Progenitor cell of endocrine pancreas (in vitro differentiated cells): ENCODE measurements at regions not wholly inside any gene's neighbourhood (a gene's known extent, or its start where the extent isn't known, plus 50 kb on each side); places are given as distances from the start of the nearest gene placed in this dataset.

Source experiments
- DNase-seq: peaks from one replicate; pipeline ENCODE4 v3.0.0; 2021; ENCODE audit warnings: low spot score; ENCODE audit not compliant: unreplicated experiment
- H3K27ac Mint-ChIP-seq: 2 replicates; pipeline ENCODE4 v1.8.0; 2021; ENCODE audit warnings: mild to moderate bottlenecking, moderate library complexity, mixed read lengths
- H3K27me3 Mint-ChIP-seq: 2 replicates; pipeline ENCODE4 v1.8.0; 2021; ENCODE audit warnings: mixed read lengths
- H3K36me3 Mint-ChIP-seq: 2 replicates; pipeline ENCODE4 v1.8.0; 2022; ENCODE audit warnings: mixed read lengths; ENCODE audit not compliant: insufficient read depth
- H3K4me1 Mint-ChIP-seq: 2 replicates; pipeline ENCODE4 v1.8.0; 2021; ENCODE audit warnings: low read depth, mixed read lengths
- H3K4me3 Mint-ChIP-seq: 2 replicates; pipeline ENCODE4 v1.8.0; 2021; ENCODE audit warnings: low read depth, mild to moderate bottlenecking, moderate library complexity, mixed read lengths
- H3K9me3 Mint-ChIP-seq: 2 replicates; pipeline ENCODE4 v1.8.0; 2021; ENCODE audit warnings: low read depth, mixed read lengths
- CTCF ChIP-seq: fragments of 200-600 bp; sonication (generic); IDR thresholded peaks from one replicate; pipeline ENCODE4 v1.5.0; 2021; ENCODE audit warnings: antibody characterized with exemption, mild to moderate bottlenecking; ENCODE audit not compliant: unreplicated experiment

GRCh38 chr15:97692301-97693015, 268.0 kb upstream of the ARRDC4 start:
- H3K4me3 Mint-ChIP-seq, result no peak overlapping the region
- H3K27me3 Mint-ChIP-seq, result peaks cover 50% of the 10 kb centered on the region
- no peak for TF ChIP-seq CTCF
- H3K9me3 Mint-ChIP-seq, result peaks cover 3% of the 10 kb centered on the region
- DNase-seq, result no peak
- H3K27ac Mint-ChIP-seq, result no peak overlapping the region
- peaks cover 5% of the 10 kb centered on the region for H3K4me1 Mint-ChIP-seq
- H3K36me3 Mint-ChIP-seq, result no peaks in the 10 kb centered on the region

GRCh38 chr15:97694456-97694855, 266.0 kb upstream of the ARRDC4 start:
- DNase-seq, result no peak
- no peak for TF ChIP-seq CTCF
- Mint-ChIP-seq H3K27ac (no peak overlapping the region), H3K27me3 (peaks cover 33% of the 10 kb centered on the region), H3K9me3 (peaks cover 5% of the 10 kb centered on the region), H3K4me1 (peaks cover 5% of the 10 kb centered on the region), H3K4me3 (no peak overlapping the region), H3K36me3 (no peaks in the 10 kb centered on the region)

GRCh38 chr15:97703400-97703799, 257.1 kb upstream of the ARRDC4 start:
- Mint-ChIP-seq H3K4me3 (no peak overlapping the region), H3K36me3 (no peaks in the 10 kb centered on the region), H3K9me3 (no peaks in the 10 kb centered on the region), H3K4me1 (no peaks in the 10 kb centered on the region), H3K27ac (no peak overlapping the region), H3K27me3 (peaks cover 11% of the 10 kb centered on the region)
- TF ChIP-seq CTCF, result no peak
- no peak for DNase-seq

- Mint-ChIP-seq H3K36me3 (no peaks in the 10 kb centered on the region), H3K4me1 (no peaks in the 10 kb centered on the region), H3K4me3 (no peak overlapping the region), H3K27me3 (peaks cover 15% of the 10 kb centered on the region), H3K27ac (no peak overlapping the region), H3K9me3 (no peaks in the 10 kb centered on the region)
- TF ChIP-seq CTCF, result no peak
- DNase-seq, result no peak
Observed at GRCh38 chr15:97706059-97706458, 254.4 kb upstream of the ARRDC4 start.

- Mint-ChIP-seq H3K27me3 (peaks cover 10% of the 10 kb centered on the region), H3K4me1 (no peaks in the 10 kb centered on the region), H3K4me3 (no peak overlapping the region), H3K27ac (no peak overlapping the region), H3K9me3 (no peaks in the 10 kb centered on the region), H3K36me3 (no peaks in the 10 kb centered on the region)
- no peak for DNase-seq
- no peak for TF ChIP-seq CTCF
Observed at GRCh38 chr15:97708252-97708651, 252.3 kb upstream of the ARRDC4 start.
